HG03159 (cell line): ENCODE measurements at regions not wholly inside any gene's neighbourhood (a gene's known extent, or its start where the extent isn't known, plus 50 kb on each side); places are given as distances from the start of the nearest gene placed in this dataset.

Experiments used
- ATAC-seq: cut with Tn5 transposase; IDR thresholded peaks from one replicate; pipeline ENCODE4 v1.9.1; 2021; ENCODE audit warnings: mild to moderate bottlenecking, moderate library complexity; ENCODE audit not compliant: unreplicated experiment

DNA sequence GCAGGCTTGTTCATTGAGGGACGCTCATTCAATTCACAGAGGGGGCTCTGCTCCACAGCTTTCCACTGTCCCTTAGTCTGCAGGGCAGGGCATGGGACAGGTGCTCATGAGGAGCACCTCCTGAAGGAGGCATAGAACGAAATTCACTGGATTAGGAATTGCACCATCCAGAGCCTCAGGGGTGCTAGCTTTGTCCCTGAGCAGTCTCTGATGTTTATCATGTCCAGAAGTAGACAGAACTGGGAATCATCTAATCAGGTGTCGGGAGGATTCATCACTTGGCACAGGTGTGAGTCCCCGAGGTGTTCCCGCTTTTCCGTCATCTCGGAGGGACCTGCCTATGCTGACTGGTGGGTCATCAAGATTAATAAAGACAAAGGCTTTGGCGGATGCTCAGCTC lies 321.4 kb downstream of the AJAP1 start:
- no peak for ATAC-seq

DNA sequence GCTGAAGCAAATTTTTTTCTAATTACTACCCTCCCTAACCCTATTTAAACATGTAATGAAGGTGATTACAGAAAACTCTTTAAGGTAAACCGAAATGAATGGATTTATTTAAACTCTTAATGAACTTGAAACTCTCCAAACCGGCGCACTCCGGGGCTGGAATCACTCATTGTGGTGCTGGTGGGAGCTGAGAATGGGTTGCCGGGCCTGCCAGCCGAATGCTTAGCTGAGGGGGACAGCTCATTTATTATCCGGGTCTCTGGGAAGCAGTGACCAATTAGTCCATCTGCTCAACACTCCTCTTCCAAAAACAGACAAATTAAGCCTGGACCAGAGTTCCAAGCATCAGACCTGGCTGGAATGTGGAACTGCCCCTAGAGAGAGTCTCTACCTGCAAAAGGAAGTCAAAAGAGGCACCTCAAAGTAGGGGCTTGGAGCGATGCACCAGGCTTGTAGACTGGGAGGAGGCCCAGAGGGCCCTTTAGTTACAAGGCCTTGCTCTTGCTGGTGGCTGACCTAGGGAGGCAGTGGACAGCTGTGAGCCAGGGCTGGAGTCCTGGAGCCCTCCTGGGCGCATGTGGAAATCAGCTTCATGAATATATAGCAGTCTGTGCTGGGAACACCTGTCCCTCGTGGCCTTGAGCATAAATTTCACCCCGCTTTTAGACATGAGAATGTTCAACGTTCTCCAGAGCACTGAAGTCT lies 320.7 kb downstream of the AJAP1 start:
- ATAC-seq, result no peak

DNA sequence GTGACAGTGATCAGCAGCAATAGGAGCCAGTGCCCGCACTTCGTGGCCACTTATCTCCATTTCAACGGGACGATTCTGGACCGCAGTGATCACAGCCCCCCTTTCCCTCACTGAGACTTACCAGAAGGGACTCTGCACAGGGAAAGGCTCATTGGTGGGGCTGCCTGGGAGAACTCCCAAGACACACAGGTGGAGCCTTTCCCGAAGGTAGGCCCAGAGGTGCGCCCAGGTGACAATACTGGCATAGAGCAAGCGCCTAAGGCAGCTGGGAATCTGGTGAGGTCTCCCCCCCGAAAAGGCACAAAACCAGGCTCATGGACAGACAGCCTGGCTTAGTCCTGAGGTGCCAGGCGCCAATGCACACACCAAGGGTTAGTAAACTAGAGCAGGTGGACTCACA lies 318.9 kb downstream of the AJAP1 start:
- no peak for ATAC-seq

DNA sequence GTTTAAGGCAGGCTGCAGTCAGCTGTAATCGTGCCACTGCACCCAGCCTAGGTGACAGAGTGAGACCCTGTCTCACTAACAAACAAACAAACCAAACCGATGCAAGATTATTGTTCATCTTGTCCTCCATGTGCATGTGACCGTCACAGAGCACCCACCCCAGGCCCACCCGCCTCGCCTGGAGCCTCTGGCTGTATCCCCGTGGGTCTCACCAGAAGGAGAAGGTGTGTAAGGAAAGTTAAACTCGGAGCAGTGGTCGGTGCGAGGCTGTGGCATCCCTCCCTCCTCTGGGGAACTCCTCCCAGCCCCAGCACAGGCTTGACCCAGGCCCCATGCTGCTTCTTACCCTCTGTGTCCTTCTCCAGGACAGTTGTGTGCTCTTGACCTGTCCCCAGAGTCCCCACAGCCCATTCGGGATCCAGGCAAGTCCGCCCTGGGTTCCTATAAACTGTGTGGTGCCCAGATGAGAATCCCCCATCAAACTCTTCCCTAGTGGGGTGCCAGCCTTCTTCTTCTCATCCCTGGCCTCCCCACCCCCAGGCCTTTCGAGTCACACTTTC lies 318.4 kb downstream of the AJAP1 start:
- no peak for ATAC-seq

DNA sequence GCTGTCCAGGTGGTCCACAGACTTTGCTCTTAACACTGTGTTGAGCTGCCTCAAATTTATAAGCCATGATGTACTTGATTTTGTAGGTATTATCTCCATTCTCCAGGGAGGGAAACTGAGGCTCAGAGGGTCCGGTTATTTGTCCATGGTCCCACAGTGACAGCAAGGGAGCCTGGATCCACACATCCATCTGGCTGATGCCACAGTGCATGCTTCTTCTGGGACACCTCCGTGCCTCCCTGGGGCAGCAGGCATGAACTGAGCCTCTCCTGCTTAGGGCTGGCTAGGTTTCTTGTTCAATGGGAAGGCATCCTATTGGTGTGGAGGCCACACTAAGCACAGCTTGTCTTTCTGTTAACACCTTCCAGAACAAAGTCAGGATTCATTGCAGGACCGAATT lies 317.3 kb downstream of the AJAP1 start:
- ATAC-seq, result no peak

DNA sequence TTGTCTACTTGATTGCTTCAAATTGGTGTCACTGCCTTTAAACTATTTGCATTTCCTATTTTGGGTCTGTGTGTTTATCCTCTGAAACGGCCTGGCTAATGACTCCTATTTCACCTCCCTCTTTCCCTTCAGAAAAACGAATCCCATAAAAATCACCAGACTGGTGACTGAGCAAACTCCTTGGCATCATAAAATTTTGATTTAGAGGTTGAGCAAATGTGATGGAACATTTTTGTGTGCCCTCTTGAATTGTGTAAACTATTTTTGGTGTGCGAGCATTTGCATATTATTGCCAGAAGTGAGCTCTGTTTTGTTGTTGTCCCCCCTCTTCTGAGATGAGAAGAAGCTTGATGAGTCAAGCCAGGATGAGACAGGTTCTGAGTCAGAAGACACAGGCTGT lies 316.1 kb downstream of the AJAP1 start:
- ATAC-seq, result no peak

DNA sequence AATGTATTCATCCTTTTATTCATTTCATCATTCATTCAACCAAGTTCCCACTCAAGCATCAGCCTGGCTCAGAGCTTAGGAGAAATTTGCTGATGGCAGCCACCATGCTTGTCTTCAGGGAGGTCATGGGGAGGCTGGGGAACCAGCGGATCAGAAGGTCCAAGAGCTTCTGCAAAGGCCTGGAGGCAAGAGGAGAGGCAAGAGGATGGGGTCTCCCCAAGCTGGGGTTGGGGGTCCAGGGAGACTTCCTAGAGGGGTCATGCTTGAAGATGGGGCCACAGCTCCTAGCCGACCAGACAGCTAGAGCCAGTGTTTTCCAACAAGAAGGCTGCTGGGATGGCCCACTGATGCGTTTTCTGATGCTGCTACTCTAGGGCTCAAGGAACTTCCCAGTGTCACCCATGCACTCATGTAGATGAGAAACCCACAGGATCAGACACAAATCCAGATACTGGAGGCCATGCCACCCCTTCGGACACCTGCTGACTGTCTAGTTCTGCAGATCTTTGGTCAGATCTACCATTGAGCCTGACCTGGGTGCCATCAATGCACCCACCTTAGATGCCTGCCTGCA lies 315.2 kb downstream of the AJAP1 start:
- ATAC-seq, result no peak

DNA sequence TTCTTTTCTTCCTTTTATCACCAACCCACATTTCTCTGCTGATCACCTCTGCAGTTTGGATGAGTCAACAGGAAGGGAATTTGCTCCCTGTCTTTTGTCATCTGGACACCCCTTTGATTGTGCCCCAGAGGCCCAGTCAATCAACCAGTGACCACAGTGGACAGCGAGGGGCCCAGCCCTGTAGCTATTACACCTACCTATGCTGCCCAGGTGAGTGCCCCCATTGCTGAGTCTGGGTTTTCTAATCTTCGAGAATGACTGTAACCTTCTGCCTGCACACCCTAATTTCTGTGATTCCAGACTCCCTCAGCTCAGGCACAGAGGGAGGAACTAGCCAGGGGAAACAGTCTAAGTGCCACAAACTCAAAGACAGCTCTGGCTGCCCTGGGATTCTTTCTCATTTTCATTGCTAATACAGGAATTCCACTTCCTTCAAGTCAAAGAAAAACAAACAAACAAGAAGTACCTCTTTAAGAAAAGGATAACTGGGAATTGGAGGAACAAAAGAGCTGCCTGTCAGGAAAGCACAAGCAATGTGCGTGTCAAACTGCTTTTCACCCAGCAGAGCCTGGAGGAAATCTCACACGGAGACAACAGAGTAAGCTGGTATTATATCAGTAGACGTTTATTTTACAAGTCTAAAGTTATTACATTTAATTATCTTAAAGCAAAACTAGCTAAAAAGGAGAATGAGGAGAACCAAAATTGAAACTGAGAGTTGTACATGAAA lies 311.1 kb downstream of the AJAP1 start:
- ATAC-seq, result no peak

DNA sequence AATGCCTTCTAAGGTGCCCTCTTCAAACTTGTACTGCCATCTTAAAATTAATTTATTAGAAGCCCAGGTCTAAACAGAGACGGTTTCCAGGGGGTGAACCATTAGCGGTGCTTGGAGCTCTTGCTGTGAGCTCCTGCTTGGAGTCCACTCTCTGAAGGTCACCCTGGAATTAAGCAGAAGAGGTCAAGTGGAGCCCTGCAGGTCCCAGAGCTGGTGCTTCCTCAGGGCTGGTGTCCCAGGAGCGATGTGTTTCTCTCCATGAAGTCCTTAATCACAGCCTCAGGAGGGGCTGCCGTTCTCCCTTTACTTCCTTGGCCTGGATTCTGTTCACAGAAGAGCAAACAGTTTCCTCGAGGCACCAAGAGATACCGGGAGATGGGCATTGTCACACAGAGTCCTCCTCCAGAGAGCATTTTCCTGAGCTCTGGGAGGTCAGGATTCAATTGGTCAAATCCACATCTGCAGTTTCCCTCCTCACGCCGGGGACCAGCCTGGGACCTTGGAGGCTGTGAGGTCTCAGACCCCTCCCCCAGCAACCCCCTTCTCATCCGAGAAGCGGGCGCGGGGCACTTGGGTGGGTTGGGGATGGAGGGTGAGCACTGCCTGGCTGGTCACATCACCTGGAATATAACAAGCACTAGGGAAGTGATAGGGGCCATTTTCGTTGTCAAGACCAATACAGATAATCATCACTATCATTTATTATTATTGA lies 310.4 kb downstream of the AJAP1 start:
- ATAC-seq, result no peak

DNA sequence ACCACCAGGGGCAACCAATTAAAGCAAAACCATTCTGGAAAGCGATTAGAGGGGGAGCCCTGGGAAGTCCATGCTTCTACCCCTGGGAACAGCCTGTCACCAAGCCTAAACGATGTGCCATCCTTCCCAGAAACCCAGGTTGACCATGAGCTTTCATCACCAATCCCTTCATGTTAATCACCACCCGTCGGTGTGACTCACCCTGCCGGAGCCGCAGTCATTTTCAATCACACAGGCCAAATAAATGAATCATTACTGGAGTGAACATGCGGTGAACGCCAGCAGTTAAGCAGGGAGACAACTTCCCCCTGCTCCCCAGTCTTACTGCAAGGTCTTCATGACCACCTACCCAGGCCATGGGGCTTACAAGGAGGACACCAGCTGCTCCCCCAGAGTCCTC lies 308.8 kb downstream of the AJAP1 start:
- ATAC-seq, result no peak

DNA sequence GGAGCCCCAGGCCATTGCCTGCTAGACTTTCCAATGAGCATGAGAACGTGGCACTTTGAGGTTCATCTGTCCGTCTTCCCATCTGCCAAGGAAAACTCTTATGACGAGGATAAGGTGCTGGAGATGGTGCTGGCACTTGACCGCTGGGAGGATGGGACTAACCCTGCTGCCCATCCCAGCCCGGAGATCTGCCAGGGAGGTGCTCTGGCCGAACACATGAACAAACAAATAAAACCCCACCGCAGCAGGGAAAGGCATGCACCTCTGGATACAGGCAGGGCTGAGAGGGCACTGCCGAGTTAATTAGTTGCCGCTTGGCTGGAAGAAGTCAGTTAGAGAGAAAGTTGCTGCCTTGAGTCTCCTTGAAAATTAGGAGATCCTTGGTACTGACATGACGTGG lies 308.4 kb downstream of the AJAP1 start:
- no peak for ATAC-seq

DNA sequence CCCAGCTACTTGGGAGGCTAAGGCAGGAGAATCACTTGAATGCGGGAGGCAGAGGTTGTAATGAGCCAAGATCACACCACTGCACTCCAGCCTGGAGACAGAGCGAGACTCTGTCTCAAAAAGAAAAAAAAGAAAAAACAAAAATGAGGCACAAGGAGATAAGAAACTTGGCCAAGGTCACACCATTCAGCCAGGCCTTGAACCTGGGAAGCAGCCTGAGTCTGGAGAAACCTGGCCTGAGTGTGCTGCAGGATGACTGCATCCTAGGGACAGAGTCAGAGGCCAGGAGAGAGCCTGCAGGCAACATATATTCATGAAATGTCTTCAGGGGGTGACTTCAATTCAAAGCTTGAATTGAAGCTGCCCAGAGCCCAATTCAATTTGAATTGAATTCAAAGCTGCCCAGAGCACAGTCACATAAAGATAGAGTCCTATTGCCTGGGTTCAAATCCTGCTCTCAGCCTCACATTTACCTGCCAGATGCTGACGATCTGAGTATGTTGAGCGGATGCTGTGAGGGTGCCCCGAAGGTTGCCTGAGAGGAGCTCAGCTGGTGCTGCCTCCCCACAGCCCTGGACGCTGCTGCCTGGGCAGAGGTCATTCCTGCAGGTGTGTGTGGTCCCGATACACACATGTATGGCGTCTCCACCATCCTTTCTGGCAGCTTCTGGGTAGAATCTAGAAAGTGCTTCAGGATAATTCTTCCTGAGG lies 307.7 kb downstream of the AJAP1 start:
- no peak for ATAC-seq

DNA sequence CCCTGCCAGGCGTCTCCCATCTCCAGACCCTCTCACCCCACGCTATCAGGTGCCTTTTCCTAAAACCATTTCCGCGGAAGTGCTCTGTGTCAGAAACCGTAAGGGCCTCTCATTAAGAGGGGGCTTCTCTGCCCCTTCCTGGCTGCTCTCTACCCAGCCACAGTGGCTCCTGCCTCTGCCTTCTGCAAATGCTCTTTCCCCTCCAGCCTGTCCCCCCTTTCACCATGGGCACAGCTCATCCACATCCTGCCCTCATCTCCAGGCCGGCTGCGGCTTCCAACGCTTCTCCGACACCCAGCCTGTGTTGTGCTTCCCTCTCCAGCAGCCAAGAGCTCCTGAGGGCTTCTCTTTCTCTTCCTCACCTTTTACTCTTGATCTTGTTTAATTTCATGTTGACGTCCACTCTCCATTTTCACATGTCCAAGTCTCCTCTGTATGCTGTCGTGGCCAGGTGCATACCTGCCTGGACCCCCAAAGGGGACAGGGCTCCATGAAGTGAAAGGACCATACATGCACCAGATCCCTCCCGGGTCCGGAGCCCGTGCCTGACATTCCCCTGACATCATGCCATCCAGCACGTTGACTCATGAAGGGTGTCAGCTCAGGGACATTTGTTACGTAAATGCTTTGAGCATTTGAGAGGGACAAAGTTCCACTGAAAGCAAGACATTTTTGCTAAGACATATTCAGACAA lies 306.5 kb downstream of the AJAP1 start:
- ATAC-seq, result no peak

DNA sequence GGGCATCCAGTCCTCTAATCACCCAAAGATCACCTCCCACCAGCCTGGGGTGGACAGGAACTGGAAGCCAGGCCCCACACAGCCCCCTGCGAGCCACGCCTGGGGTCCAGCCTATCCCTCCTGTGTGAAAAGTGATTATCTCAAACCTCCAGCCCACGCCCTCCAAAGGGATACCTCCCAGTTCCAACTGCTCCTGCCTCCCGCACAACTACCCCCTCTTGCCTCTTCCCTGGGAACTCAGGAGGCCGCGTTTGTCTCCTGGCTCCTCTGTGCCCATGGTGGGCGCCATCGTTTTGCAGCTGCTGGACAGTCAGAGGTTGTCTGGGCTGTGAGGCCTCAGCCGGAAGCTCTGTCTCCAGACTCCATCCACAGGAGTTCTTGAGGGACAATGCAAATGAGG lies 305.9 kb downstream of the AJAP1 start:
- ATAC-seq, result no peak

DNA sequence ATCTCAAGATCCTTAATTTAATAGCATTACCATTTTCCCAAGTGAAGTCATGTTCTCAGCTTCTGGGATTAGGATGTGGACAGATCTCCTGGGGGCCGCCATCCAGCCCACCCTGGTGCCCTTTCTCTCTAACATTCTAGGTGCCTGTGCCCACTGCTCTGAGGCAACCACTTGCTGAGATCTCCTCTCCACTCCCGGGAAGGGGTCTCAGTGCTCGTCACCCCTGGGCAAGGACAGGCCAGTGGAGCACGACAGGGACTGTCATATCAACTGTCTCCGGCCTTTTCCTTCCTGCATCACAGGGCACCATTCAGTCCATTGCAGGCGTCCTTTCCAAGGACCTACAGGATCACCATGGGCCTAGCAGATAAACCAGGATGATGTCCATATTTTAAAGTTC lies 304.8 kb downstream of the AJAP1 start:
- ATAC-seq, result no peak

DNA sequence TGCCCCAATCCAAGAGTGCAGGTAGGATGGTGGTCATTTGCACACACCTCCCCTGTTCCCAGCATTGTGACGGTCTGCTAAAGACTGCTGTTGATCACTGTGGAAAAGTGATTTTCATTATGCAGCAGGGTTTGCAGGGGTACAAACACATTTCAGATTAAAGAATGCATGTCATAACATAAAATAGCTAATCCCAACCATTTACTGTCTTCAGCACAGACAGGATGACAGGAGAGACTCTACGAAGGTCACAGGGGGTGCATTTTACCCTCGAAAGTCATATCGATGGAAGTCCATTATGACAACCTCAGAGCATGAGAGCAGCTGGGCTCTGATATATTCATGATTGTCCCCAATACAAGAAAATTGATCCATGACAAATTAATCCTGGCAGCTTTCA lies 302.6 kb downstream of the AJAP1 start:
- ATAC-seq, result no peak

DNA sequence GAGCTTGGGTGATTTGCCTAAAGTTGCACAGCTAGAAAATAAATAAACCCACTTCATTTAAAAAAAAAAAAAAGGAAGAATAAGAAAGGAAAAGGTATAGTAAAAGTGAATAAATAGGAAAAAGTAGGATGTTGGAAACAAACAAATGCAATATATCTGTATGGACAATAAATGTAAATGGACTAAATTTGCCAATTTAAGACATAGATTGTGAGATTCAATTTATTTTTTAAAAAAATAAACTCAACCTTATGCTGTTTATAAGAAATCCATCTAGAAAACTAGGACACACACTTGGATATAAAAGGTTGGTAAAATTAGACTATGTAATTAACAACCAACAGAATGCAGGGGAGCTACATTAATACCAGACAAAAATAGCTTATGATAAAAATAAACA lies 300.0 kb downstream of the AJAP1 start:
- ATAC-seq, result no peak

DNA sequence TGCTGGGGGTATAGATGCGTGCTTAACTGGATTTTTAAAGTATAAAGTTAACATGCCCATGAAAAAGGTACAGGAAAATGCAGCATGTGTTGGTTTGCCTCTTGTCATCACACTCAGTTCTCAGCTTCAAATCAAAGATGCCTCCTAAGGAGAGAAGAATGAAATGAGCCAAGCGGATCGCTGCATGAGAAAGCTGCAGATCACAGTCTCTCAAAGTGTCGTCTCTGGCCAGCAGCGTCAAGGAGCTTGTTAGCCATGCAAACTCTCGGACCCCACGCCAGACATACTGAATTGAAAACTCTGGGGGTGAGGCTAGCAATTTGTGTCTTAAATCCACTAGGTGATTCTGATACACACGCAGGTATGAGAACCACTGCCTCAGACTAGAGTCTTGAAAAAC lies 297.2 kb downstream of the AJAP1 start:
- no peak for ATAC-seq

DNA sequence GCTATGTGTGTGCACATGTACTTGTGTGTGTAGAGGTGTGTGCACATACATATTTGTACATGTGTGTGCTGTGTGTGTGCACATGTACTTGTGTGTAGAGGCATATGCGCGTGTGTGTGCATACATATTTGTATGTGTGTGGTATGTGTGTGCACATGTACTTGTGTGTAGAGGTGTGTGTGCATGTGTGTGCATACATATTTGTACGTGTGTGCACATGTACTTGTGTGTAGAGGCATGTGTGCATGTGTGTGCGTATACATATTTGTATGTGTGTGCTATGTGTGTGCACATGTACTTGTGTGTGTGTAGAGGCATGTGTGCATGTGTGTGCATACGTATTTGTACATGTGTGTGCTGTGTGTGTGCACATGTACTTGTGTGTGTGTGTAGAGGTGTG lies 291.9 kb downstream of the AJAP1 start:
- ATAC-seq, result no peak

DNA sequence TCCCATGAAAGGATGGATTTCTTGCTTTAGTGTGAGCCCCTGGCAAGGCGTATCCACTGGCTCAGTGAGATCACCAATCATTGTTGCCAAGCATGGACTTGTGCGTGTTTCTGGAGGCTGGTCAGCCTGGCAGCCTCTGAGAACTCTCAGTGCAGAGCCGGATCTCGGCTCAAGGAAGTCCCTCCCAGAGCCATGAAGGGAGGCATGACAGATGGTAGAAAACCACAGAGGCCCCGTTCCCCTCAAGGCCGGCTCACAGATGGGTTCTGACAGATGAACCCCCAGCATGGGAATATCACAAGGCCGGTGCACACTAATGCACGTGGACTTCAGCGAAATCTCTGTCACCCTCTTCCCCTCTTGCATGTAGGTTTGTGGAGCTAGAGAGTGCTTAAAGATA lies 290.5 kb downstream of the AJAP1 start:
- ATAC-seq, result no peak
